GM18508 (cell line): ENCODE measurements at regions not wholly inside any gene's neighbourhood (a gene's known extent, or its start where the extent isn't known, plus 50 kb on each side); places are given as distances from the start of the nearest gene placed in this dataset.

Experiments used
- ATAC-seq: cut with Tn5 transposase; IDR thresholded peaks from one replicate; pipeline ENCODE4 v1.9.1; 2021; ENCODE audit warnings: moderate number of reproducible peaks; ENCODE audit not compliant: insufficient read depth, unreplicated experiment

DNA sequence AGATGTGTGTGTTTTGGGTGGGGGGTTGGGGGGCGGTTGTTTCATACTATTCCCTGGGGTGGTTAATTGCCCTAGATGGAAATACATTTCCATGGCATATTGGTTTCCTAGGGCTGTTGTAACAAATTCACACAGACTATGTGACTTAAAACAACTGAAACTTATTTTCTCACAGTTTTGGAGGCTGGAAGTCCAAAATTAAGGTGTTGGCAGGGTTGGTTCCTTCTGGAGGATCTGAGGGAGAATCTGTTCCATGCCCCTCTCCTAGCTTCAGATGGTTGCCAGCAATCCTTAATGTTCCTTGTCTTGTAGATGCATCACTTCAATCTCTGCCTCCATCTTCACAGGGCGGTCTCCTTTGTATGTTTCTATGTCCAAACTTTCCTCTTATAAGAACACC, 353.7 kb upstream of the ACTBL2 start:
- no peak for ATAC-seq

- ATAC-seq = no peak
These were observed 352.4 kb upstream of the ACTBL2 start for GRCh38 chr5:57834829-57835608.

DNA sequence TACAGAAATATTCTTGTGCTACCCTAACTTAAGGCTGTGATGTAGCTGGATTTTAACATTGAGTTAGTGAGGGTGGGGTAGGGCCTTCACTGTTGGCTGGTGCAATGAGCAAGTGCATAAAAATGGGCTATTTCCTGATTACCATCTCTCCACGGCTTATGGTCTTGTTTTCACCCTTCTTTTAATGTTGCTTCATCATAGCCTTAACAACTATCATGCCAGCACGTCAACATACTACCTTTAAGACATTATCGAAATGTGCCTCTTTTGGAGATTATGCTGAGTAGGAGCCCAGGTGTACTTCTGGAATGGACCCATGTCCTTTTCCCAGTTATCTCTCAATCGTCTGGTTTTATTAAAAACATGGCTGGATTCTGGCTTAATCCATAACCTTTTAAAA, 350.9 kb upstream of the ACTBL2 start:
- ATAC-seq = no peak

- no peak for ATAC-seq
These were observed 350.3 kb upstream of the ACTBL2 start for GRCh38 chr5:57832875-57833274.

DNA sequence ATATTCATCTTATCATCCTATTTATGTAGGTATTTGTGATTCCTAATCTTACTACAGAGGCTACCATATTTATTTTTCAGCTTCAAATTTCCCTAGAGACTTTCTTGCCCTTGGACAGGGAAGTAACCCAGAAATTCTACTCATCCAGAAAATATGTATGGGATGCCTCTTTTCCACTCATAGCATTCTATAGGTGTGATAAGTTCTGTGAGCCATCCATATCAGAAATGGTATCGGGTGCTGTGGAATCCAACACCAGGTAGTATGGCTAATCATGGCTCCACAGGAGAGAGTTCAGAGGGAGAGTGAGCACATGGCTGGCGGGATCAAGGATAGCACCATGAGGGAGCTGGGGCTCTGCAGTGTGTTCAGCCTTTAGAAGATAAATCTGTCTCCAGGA, 349.3 kb upstream of the ACTBL2 start:
- ATAC-seq = no peak

DNA sequence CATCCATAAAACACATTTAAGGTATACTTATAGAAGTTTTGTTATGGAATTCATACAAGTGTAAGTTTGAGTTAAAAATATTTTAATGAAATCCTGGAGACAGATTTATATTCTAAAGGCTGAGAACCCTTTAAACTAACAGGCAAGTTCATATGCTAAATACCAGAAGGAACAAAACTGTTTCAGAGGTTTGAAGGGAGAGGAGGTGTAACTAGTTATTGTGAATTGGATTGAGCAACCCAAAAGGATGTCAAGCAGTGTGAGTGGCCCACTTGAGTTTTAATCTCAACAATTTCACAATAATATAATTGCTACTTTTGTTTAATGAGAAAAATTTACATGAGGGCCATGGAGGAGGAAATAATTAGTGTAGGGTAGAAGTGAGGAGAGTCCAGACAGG, 348.5 kb upstream of the ACTBL2 start:
- ATAC-seq = no peak

- no peak for ATAC-seq
These were observed 345.6 kb upstream of the ACTBL2 start for GRCh38 chr5:57828221-57828620.

DNA sequence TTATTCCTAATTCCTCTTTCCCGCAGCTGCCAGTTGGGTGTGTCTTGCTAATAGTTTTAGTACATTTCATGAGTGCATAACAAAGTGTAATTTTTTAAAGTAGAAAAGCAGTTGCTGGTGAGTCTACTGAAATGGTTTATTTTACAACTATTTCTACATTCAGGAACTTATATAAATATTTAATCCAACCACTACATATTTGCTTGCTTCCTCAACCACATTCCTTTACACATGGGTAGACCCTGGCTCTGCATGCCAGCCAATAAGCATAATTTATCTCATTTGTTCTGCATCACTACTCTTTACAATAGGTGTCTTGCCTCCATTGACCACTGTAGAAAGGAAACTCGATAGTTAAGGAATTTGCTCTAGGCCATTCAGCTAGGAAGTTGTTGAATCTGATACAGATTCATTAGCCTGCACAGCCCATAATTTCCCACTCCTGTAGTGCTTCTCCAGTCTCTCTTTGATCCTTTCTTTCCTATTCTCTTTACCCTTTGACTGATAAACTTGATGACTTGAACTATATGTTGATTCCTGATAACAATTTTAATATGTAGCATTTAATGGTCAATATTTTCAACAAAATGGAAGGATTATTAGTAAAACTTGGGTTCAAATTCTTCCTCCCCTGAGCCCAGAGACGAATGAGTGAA, 342.5 kb upstream of the ACTBL2 start:
- no peak for ATAC-seq

DNA sequence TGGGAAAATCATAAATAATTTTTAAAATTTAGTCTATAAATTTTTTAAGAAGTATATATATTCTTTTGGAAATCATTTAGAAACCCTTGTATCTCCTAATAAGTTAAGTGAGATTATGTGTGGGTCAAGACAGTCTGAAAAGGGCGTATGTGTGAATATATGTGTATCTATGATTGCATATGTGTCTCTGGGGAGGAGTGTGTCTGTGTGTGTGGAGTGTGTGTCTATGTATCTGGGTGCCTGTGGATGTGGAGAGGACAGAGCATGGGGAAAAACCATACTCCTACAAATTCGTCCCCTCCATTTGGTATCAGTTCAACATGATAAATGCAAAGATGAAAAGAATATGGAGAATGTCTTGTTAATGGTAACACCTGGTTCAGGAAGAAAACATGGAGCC, 342.0 kb upstream of the ACTBL2 start:
- no peak for ATAC-seq

GRCh38 chr5:57824047-57824446, 341.4 kb upstream of the ACTBL2 start:
- no peak for ATAC-seq

DNA sequence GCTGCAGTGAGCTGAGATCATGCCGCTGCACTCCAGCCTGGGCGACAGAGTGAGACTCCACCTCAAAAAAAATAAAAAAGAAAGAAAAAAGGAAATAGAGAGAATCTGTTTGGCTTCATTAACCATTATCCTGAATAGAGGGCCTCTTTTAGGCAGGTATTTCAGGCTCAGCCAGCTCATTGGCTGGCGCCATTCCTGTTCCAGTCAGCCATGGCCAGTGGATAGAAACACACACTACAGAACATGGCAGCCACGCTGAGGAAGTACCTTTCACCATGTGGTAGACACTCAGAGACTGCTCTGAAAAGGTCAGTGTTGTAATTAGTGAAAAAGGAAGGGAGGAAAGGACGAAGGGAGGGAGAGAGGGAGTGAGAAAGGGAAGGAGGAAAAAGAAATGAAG, 340.0 kb upstream of the ACTBL2 start:
- ATAC-seq = no peak

DNA sequence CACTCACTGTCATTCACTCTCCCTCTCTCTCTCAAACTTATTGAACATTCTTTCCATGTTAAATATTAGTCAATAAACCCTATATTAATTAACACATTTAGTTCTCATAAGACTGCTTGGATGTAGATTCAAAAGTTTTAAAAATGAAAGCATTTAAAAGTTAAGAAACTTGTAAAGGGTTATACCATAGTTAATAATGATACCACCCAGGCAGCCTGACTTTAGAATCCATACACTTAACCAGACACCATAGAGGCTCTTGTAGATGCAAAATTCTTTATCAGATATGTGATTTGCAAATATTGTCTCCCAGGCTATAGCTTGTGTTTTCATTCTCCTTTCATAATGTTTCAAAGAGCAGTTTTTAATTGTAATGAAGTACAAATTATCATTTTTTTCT, 335.8 kb upstream of the ACTBL2 start:
- ATAC-seq = no peak

DNA sequence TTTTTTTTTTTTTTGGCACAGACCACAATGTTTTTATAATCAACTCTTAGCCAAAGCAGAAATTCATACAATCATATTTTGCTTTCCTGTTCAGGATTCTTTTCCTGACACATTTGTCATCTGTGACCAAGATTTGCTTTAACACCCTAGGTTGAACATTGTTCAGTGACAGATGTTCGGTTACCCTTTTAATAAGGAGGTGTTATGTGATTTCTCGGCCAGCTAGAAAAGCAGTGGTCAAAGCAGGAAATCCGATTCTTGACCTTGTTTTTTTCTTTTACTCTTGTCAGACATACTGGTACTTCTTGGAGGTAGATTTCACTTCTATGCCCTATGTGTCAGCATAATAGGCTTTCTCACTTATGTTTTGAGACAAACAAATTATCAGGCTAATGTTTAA, 335.3 kb upstream of the ACTBL2 start:
- ATAC-seq = no peak

DNA sequence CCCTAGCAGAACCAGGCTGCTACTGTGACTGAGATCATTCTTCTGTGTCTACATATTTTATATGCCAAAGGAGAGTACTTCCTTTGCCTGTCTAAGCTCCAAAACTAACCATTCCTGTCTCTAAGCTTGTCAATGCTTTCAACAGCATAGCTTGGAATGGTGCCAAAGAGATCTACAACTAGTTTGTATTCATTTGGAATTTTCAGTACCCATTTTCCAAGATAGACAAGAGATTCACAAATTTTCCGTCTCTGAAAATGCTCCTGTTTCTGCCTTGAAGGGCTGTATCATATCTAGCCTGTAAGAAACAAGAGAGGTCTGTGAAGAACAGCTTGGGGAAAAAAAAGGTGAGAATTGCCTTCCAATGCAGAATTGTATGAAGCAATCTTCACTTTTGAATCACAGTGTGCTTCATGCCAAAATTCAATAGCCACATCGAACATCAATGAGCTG, 334.4 kb upstream of the ACTBL2 start:
- no peak for ATAC-seq

DNA sequence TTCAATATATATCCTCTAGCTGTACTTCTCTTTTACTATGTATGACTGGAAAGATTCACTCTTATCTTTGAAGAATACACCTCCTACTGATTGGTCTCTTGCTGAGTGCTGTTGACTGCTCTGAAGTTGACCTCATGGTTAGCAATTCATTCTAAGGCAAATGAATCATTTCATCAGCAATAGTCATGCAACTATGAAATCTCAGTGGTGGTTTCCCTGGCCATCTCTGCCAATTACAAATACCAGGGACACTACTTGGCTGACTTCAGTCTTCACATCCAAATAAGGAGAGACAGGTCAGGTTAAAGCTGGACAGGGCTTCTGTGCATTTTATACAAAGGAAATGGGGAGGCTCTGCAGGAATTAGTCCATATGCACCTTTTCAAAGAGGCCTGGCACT, 333.5 kb upstream of the ACTBL2 start:
- no peak for ATAC-seq

DNA sequence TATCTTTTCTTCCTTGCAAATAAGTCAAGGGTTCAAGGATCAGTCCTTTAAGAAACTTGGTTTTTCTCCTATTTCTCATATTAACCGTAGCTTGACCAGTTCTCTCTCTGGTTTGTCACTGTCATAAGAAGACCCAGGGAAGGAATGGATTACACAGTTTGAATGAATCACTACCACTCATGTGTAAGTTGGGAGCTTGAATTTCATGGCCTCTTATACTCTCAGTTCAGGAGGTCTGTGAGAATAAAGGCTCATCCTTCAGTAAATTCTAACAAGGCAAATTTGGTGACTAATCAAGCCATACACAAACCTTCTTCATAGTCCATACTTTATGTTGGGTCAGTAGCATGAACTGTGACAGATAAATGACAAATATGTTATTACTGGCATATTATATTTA, 323.1 kb upstream of the ACTBL2 start:
- ATAC-seq = no peak

DNA sequence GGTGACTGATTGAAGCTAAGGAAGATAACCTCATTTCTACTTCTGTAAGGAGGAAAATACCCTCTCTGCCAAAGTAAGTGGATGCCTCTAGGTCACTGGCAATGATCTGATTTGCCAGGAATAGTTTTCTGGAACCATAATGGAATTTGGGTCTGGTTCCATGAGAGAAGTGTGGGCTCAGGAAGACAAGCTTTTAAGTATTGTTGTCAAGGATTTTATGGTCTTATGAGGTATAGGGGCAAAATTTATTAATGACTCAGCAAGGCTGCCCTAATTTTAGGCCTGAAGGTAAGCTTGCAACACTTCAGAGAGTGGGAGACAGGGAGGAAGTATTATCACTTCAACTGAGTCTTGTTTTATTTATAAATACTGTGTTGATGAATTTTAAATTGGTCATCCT, 322.6 kb upstream of the ACTBL2 start:
- ATAC-seq = no peak

DNA sequence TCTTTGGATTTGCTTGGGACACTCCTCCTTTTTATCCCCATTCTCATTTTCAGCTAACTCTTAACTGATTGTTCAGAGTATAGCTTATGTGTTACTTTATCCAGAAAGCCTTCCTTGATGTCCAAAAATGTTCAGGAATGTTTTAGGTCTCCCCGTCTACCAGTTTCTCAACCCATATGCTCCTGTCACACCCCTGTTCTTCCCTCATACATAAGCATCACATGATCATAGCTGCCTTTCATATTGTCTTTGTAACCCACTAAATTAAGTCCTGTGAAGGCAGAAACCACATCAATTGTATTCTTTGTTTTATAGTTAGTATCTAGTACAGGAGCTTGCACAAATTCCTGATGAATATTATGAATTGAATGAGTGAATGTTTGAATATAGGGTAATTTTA, 321.9 kb upstream of the ACTBL2 start:
- no peak for ATAC-seq

DNA sequence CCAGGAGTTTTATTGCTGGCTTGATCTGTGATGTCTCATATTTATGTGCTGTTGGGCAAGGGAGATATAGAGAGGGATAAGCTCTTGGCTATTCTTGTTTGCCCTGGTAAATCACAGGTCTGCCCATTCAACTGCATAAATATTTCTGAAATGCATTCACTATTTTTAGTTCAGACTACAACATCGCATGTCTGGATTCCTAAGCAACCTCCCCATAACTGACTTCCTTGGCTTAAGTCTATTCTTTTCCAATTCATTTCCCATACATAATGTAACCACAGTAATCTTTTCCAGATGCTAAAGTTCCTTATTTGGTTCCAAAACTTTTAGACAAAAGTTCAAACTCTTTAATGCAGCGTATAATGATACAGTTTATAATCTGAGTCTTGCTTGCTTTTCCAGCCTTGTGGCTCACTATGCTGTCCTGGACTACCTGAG, 321.4 kb upstream of the ACTBL2 start:
- ATAC-seq = no peak

DNA sequence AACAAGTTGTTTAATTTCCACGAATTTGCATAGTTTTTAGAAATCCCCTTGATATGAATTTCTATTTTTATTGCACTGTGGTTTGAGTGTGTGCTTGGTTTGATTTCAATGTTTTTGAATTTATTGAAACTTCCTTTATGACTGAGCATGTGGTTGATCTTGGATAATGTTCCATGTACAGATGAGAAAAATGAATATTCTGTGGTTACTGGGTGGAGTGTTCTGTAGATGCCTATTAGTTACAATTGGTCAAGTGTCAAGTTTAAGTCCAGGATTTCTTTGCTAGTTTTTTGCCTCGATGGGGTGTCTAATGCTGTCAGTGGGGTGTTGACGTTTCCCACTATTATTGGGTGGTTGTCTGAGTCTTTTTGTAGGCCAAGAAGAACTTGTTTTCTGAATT, 319.5 kb upstream of the ACTBL2 start:
- no peak for ATAC-seq

- ATAC-seq = no peak
These were observed 312.6 kb upstream of the ACTBL2 start for GRCh38 chr5:57795203-57795602.

- no peak for ATAC-seq
These were observed 309.3 kb upstream of the ACTBL2 start for GRCh38 chr5:57791875-57792274.
